Pulmonary artery endothelial cell (primary cell): ENCODE measurements at regions not wholly inside any gene's neighbourhood (a gene's known extent, or its start where the extent isn't known, plus 50 kb on each side); places are given as distances from the start of the nearest gene placed in this dataset.
"Not testable (repeated sequence)": the region's sequence is repeated elsewhere in the genome, so short reads cannot be mapped to it uniquely, and the experiment has no call there.

Experiments used
- DNase-seq: peaks from one replicate; pipeline ENCODE4 v3.0.0-alpha.2; 2011; ENCODE audit warnings: low read depth, low spot score

DNA sequence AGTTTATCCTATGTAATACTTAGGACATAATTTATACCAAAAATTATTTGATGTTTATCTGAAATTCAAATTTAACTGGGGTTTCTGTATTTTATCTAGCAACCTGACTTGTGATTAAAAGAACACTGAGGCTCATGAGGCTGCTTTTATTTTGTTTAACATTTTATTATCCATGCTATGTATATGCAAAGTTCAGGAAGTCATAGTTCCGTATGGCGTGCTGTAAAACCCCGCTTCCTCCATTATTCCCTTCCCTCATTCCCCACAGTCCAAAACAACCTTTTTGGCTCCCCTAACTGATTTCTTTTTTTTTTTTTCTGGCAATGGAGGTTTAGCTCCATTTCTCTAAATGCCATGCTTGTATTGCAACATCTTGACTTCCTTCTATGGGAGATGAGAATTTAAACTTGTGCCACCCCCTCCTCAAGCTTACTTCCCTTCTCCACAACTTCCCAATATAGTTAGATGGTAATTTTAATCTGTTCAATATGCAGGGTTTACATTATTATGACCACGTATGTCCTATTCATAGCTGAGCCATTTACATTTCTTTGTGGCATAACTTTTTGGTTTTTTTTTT is 138.0 kb upstream of the DNAH14 start:
- DNase-seq: no peak

DNA sequence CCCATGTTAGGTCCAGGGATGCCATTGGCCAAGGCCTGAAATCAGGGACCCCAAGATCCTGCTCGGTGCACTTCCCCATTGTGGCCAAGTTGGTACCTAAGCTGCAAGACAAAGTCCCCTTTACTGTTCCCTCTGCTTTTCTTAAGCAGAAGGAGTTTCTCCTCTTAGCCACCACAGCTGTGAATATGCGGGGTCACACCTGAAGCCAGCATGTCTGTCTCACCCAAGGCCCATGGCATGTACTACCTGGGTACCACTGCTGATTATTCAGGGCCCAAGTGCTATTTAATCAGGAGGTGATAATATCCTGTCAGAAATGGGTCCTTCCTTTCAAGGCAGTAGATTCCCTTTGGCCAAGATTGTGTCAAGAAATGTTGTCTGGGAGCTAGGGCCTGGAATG is 133.9 kb upstream of the DNAH14 start:
- no peak for DNase-seq

DNA sequence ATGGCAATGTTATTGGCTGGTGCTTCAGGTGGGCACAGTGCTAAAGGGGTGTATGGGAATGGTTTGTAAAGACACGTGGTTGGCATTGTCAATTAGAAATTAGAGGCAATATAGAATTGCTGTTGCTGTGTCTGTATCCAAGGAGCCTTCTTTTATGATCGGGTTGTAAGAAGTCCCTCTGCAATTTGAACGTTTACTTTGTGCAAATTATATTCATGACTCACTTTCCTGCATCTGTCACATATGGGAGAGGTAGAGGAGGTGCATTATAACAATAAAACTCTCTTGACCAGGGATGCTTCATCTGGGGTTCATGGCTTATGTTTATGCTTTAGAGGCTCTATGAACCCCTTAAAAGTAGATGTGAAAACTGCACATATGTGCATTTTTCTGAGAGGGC is 130.4 kb upstream of the DNAH14 start:
- DNase-seq: no peak

DNA sequence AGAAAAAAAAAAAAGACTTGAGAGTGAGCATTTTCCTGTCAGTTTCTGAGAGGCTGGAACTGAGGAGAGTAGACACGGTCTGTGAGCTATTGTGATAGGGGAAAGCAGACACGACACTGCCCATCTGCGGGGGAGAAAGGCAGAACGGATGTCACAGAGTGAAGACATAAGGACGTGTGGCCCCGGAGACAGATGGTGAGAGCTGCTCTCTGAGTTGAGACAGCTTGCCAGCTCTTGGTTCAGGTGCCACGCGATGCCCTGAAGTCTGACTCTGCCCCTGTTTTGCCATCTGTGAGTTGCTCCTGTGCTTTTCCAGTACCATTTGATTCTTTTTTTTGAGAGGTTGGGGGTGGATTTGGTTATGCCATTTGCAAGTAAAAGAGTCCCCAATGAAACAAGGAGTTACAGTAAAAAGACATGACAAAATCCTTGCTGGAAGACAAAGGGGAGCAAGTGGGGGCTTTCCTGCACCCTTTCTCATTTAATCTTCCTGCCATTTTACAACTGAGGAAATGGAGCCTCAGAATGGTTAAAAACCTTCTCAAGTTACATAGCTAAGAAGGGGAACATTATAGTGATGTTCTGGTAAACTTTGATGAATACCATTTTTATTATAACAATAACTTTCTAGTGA is 128.9 kb upstream of the DNAH14 start:
- no peak for DNase-seq

DNA sequence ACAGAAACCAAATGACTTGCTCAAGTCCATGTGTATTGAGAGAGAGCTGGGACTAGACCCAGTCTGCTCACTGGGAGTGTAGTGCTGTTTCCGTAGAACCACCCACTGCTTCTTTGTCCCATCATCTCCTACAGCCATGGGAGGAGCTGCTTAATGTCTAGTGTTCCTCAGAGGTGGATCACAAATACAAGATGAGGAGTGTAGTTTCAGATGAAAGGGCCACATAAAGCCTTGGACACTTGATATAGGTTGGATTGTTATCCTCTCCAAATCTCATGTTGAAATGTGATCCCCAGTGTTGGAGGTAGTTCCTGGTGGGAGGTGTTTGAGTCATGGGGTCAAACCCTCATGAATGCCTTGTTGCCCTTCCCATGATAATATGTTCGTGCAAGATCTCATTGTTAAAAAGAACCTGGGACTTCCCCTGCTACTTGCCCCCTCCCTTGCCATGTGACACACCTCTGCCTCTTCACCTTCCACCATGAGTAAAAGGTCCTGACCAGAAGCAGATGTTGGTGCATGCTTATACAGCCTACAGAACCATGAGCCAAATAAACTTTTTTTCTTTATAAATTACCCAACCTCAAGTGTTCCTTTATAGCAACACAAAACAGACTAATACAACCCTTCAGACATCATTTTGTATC is 127.5 kb upstream of the DNAH14 start:
- no peak for DNase-seq

DNA sequence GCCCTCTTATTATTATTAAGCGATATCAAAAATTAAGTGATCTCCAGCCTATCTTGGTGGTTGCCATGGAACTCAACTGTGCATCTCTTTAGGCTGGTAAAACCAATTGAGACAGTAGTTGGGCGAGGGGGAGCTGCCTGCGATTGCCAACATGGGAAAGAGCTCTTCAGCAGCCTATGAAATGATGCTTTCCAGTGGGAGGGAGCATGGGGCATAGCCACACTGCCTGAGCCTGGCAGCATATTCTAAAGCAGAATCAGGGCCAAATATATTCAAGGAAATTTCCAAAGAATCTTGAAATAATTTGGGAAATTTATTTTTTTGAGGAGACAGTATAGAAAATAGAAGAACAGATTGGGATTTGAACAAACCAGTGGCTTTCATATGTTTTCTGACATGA is 126.9 kb upstream of the DNAH14 start:
- no peak for DNase-seq

DNA sequence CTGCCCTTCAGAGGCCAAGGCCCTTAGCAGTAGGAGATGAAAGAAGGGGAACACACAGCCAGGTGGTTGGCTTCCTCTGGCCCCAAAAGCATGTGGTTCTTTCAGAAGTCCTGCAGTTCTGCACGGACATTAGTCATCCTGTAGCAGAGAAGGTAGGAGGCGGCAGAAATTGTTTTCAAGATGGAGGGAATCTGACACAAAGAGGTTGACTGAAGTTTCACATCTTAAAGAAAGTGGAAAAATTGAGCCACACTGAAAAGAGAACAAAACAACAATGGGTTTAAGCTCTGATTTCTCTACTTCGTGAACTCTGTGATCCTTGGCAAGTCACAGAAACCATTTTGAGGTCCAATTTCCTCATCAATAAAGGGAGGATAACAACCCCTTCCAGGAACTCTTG is 125.3 kb upstream of the DNAH14 start:
- no peak for DNase-seq

DNA sequence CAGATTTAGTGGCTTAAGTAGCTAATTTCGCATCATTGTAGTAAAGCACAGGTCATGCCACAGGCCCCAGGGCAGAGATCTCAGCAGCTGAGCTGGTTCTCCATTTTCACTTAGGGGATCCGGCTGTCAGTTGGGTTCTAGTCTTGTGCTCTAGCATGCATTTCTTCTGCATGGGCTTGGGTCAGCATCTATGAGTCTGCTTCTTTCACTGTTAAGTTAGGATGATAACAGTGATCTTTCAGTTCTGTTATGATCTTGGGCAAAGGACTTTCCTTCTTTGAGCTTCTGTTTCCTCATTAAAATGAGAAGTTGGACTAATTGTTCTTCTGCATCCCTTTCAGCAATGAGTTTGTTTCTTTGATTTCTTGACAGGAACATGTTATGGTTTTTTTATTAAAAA is 123.6 kb upstream of the DNAH14 start:
- DNase-seq: no peak

DNA sequence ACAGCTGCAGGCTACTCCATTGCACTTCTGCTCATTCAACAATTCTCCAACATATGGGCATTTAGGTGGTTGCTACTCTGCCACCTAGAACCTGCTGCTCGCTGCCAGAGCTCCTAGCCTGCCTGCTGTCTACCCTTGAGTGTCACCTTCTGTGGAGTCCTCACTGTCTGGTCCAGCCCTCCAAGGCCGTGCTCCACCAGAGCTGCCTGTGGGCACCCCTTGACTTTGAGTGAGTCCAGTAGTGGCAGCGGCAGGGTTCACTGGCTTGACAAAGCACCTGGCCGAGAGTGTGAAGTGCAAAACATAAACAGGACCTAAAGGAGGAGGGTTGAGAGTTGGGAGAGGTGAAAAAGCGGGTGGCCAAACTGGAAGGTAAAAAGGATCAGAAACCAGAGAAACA is 120.3 kb upstream of the DNAH14 start:
- no peak for DNase-seq

DNA sequence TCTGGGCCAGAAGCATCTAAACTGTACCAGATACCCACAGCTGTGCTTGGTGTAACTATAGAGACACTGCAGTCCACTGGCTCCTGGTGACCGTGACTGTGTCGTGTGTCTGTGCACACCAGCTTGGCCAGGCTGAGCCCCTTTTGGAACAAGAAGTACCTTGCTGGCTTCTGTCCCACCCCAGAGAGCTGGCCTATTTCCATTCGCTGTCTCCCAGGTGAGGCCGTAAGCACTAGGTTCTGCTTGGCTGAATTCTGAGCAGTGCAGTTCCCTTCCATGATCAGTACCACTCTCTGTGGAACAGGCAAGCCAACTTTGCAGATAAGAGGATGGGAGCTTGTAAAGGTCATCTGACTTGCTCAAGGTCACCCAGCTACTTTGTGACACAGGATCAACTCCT is 119.9 kb upstream of the DNAH14 start:
- DNase-seq: no peak

DNA sequence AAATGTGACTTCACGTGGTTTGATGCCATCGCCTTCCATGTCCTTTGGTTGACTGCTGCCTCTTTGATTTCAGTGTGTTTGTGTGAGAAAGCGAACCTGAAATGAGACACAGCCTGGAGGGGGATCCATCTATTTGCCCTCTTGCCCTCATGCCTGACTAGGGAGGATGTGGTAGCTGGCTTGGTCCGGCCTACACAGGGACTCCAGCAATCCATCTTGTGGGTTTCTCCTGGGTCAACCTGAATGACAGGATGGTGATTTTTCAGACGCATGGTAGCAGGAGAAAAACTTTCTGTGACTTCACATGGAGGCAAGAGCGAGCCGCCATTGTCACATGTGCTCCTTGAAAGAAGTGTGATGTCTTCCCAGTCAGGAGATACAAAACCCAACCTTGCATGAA is 117.9 kb upstream of the DNAH14 start:
- no peak for DNase-seq

DNA sequence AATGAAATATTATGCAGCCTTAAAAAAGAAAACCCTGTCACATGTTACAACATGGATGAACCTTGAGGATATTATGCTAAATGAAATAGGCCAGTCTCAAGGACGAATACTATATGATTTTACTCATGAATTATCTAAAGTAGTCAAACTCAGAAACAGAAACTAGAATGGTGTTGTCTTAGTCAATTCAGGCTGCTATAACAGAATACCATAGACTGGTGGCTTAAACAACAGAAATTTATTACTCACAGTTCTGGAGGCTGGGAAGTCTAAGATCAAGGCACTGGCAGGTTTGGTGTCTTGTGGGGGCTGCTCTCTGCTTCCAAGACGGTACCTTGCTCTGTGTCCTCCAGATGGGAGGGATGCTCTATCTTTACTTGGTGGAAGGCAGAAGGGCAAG is 113.8 kb upstream of the DNAH14 start:
- no peak for DNase-seq

DNA sequence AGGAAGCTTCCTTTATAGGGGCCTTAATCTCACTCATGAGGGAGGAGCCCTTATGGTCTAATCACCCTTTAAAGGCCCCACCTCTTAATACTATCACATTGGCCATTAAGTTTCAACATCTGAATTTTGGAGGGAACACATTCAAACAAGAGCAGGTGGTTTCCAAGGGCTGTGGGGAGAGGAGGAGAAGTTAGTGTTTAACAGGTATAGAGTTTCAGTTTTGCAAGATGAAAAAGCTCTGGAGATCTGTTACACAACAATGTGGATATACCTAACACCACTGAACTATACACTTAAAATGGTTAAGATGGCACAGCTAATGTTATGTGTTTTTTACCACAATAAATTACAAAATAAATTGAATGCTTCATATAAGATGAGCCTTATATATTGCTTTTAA is 113.4 kb upstream of the DNAH14 start:
- no peak for DNase-seq

DNA sequence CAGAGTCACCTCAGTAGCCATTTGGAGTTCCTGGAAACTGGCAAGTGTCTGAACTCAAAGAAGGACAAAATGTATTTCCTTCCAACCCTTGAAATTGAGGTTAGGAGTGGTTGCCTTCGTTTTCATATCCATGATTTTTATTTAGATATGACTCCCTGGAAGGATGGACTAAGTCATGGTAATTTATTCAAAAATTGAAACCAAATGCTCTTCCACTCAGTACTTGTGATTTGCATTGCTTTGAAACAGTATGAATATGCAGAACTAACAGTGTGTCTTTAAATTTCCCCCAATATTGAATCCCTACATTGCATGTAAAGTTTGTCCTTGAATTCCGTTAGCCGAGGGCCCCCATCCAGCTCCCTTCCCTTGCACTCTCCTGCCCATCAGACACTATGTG is 112.1 kb upstream of the DNAH14 start:
- DNase-seq: no peak

DNA sequence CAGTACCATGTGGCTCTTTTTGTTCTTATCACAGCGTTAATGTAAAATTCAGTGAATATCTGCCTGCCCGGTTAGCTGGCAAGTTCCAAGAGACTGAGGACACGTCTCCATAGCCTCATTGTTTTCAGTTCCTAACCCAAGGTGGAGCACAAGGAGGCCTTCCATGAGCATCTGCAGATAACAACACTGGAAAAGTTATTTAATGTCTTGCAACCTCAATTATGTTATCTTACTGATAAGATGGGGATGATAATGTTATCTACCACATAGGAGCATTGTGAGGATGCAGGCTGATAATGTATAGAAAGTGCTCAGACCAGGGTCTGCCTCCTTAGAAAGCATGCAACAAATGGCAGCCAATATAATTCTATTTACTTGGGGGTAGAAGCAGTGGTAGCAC is 109.6 kb upstream of the DNAH14 start:
- DNase-seq: no peak

DNA sequence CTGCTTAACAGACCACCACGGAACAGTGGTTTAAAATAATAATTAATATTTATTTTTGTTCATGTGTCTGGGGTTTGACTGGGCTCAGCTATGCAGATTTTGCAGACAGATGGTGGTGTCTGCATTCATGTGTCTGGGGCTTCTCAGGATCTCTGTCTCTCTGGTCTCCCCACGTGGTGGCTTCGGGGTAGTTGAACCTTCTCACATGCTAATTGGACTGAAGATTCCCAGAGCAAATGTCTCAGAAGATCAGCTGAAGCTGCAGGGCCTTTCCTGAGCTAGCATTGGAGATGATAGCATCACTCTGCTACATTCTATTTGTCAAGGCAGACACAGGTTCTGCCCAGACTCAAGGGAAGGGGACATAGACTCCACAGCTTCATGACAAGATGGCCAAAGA is 109.1 kb upstream of the DNAH14 start:
- DNase-seq: no peak

DNA sequence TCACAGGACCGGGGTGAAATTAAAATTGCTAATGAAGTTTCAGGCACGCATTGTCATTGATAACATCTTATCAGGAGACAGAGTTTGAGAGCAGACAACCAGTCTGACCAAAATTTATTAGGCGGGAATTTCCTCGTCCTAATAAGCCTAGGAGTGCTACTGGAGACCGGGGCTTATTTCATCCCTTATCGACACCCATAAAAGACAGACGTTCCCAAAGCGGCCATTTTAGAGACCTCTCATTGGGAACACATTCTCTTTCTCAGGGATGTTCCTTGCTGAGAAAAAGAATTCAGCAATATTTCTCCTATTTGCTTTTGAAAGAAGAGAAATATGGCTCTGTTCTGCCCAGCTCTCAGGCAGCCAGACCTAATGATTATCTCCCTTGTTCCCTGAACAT is 107.7 kb upstream of the DNAH14 start:
- DNase-seq: not testable (repeated sequence)

DNA sequence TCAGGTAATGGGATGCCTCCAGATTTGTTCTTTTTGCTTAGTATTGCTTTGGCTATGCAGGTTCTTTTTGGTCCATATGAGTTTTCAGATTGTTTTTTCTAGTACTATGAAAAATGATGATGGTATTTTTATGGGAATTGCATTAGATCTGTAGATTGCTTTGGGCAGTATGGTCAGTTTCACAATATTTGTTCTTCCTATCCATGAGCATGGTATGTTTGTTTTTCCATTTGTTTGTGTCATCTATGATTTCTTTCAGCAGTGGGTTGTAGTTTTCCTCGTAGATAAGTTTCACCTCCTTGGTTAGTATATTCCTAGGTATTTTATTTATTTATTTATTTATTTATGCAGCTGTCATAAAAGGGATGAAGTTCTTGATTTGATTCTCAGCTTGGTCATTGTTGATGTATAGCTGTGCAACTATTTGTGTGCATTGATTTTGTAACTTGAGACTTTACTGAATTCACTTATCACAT is 103.9 kb upstream of the DNAH14 start:
- no peak for DNase-seq

DNA sequence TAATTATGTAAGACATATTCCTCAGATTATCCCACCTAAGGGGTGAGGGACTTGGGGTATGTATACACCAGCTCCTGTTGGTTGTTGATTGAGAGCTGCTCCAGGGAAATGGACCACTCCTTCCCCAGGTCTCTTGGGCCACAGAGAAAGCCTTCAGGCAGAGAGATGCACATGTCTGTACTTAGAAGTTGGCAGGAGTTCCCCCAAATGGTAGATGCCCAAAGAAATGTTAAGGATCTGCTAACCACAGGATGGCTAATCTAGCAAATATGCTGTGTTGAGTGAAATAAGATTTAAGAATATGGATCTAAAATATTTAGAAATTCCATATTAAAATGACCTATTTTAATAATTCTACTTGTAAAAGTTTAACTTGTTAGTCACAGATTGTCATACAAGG is 100.8 kb upstream of the DNAH14 start:
- DNase-seq: no peak

DNA sequence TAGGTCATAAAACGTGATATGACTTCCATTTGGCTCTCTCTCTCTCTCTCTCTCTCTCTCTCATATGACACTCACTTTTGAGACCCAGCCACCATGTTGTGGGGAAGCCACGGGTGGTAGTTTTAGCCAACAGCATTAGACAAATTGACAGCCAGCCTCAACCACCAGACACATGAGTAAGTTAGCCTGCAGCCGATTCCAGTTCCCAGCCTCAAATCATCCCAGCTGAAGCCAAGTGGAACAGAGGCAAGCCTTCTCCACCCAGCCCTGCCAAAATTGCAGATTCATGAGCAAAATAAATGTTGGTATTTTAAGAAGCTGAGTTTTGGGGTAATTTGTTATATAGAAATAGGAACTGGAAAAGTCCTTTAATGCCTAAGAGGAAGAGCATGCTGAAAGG is 98.0 kb upstream of the DNAH14 start:
- DNase-seq: no peak

DNA sequence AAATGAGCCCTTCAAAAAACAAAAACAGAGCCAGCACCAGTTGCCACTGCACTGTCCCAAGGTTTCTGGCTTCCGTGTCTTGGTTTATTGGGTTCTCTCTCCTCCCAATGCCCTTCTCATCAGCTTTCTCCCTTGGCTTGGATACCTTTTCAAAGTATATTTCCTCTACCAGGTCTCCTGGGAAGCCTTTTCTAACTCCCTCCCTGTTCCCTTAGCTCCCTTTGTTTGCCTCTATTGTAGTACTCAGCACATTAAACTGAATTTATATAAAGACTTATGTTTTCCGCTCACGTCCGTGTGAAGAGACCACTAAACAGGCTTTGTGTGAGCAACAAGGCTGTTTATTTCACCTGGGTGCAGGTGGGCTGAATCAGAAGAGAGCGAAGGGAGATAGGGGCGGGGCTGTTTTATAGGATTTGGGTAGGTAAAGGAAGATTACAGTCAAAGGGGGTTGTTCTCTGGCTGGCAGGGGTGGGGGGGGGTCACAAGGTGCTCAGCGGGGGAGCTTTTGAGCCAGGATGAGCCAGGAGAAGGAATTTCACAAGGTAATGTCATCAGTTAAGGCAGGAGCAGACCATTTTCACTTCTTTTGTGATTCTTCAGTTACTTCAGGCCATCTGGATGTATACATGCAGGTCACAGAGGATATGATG is 89.7 kb upstream of the DNAH14 start:
- DNase-seq: not testable (repeated sequence)

DNA sequence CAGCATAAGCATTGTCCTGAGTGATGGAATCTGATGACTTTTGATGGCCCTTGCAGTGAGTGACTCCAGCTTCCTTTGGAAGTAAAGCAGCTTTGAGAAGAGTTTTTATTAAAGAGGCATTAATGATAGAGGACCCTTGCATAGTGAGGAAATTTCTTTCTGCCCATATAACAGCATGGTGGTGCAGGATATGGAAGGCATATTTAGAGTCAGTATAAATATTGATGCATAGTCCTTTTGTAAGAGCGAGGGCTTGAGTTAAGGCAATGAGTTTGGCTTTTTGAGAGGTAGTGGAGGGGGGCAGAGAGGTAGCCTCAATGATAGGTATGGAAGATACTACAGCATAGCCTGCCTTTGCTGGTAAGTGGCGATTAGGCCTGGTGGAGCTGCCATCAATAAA is 87.7 kb upstream of the DNAH14 start:
- DNase-seq: not testable (repeated sequence)
